WTC11 (cell line): ENCODE measurements at regions not wholly inside any gene's neighbourhood (a gene's known extent, or its start where the extent isn't known, plus 50 kb on each side); places are given as distances from the start of the nearest gene placed in this dataset.

Experiments used
- ATAC-seq: fragments of 200-7000 bp; cut with Tn5 transposase; 2 replicates; pipeline ENCODE4 v1.10.0; 2021; ENCODE audit warnings: mild to moderate bottlenecking, moderate library complexity
- CTCF ChIA-PET: fragments of 300-600 bp; sonication (Branson Sonifier 250); formaldehyde crosslinking; loops from one replicate; lab custom pipeline; 2021; ENCODE audit warnings: antibody characterized with exemption; lab: Charles Lee
- POLR2A ChIA-PET: fragments of 350-600 bp; sonication (Branson Sonifier 250); formaldehyde crosslinking; loops from one replicate; lab custom pipeline; 2021; ENCODE audit warnings: antibody characterized with exemption; lab: Charles Lee
- DNase-seq: peaks from one replicate; pipeline ENCODE4 v3.0.0; 2021; ENCODE audit warnings: low spot score
- H3K27ac Mint-ChIP-seq: 2 replicates; pipeline ENCODE4 v1.8.0; 2021; ENCODE audit warnings: mixed read lengths
- H3K27me3 Mint-ChIP-seq: 2 replicates; pipeline ENCODE4 v1.8.0; 2021; ENCODE audit warnings: low read depth, mild to moderate bottlenecking, moderate library complexity, mixed read lengths
- H3K36me3 Mint-ChIP-seq: 2 replicates; pipeline ENCODE4 v1.8.0; 2021; ENCODE audit warnings: mixed read lengths
- H3K4me1 Mint-ChIP-seq: 2 replicates; pipeline ENCODE4 v1.8.0; 2022; ENCODE audit warnings: mixed read lengths
- H3K4me3 Mint-ChIP-seq: 2 replicates; pipeline ENCODE4 v1.8.0; 2021; ENCODE audit warnings: mild to moderate bottlenecking, moderate library complexity, mixed read lengths
- H3K9me3 Mint-ChIP-seq: 2 replicates; pipeline ENCODE4 v1.8.0; 2021; ENCODE audit warnings: mixed read lengths
- ATF1 ChIP-seq: sonication (generic); formaldehyde crosslinking; IDR thresholded peaks from 2 replicates; pipeline ENCODE4 v1.8.1; 2023; ENCODE audit warnings: mild to moderate bottlenecking, moderate library complexity, missing genetic modification reagents
- ELF4 ChIP-seq: sonication (generic); formaldehyde crosslinking; IDR thresholded peaks from 2 replicates; pipeline ENCODE4 v1.8.1; 2022; ENCODE audit warnings: low read depth, mild to moderate bottlenecking, moderate library complexity, missing genetic modification reagents
- ETV6 ChIP-seq: sonication (generic); formaldehyde crosslinking; IDR thresholded peaks from 2 replicates; pipeline ENCODE4 v1.8.1; 2022; ENCODE audit warnings: mild to moderate bottlenecking, missing genetic modification reagents
- FOXK1 ChIP-seq: sonication (generic); formaldehyde crosslinking; IDR thresholded peaks from 2 replicates; pipeline ENCODE4 v1.8.0; 2022; ENCODE audit warnings: mild to moderate bottlenecking, moderate library complexity, missing genetic modification reagents
- JUN ChIP-seq: sonication (generic); formaldehyde crosslinking; IDR thresholded peaks from 2 replicates; pipeline ENCODE4 v1.8.0; 2023; ENCODE audit warnings: mild to moderate bottlenecking, missing genetic modification reagents
- NFATC4 ChIP-seq: fragments of 250-450 bp; sonication (Bioruptor Pico); IDR thresholded peaks from 2 replicates; pipeline ENCODE4 v1.9.0; 2021; ENCODE audit warnings: mild to moderate bottlenecking
- NR1H2 ChIP-seq: sonication (generic); formaldehyde crosslinking; IDR thresholded peaks from 2 replicates; pipeline ENCODE4 v1.9.0; 2021; ENCODE audit warnings: mild to moderate bottlenecking, moderate library complexity, missing genetic modification reagents
- PRRX2 ChIP-seq: fragments of 250-450 bp; sonication (Bioruptor Pico); IDR thresholded peaks from 2 replicates; pipeline ENCODE4 v1.8.0; 2021; ENCODE audit warnings: mild to moderate bottlenecking
- SMAD3 ChIP-seq: sonication (generic); formaldehyde crosslinking; IDR thresholded peaks from 2 replicates; pipeline ENCODE4 v1.8.0; 2022; ENCODE audit warnings: missing genetic modification reagents, mild to moderate bottlenecking, borderline replicate concordance
- ZBTB21 ChIP-seq: sonication (generic); formaldehyde crosslinking; IDR thresholded peaks from 2 replicates; pipeline ENCODE4 v1.8.1; 2023; ENCODE audit warnings: mild to moderate bottlenecking, missing genetic modification reagents, borderline replicate concordance
- ZNF138 ChIP-seq: sonication (generic); formaldehyde crosslinking; conservative IDR thresholded peaks from 2 replicates; pipeline ENCODE4 v1.8.1; 2022; ENCODE audit warnings: mild to moderate bottlenecking, moderate library complexity, missing genetic modification reagents
- ZNF219 ChIP-seq: sonication (generic); formaldehyde crosslinking; IDR thresholded peaks from 2 replicates; pipeline ENCODE4 v1.8.0; 2023; ENCODE audit warnings: missing genetic modification reagents, mild to moderate bottlenecking, borderline replicate concordance
- ZNF232 ChIP-seq: sonication (generic); formaldehyde crosslinking; IDR thresholded peaks from 2 replicates; pipeline ENCODE4 v1.8.0; 2022; ENCODE audit warnings: mild to moderate bottlenecking, missing genetic modification reagents
- ZNF263 ChIP-seq: sonication (generic); formaldehyde crosslinking; IDR thresholded peaks from 2 replicates; pipeline ENCODE4 v1.8.1; 2022; ENCODE audit warnings: low read depth, mild to moderate bottlenecking, moderate library complexity, missing genetic modification reagents
- TF ChIP-seq, protein P1 (sequence below): sonication (generic); formaldehyde crosslinking; IDR thresholded peaks from 2 replicates; pipeline ENCODE4 v1.8.0; 2022; ENCODE audit warnings: mild to moderate bottlenecking, missing genetic modification reagents
- TF ChIP-seq, protein P2 (sequence below): sonication (generic); formaldehyde crosslinking; IDR thresholded peaks from 2 replicates; pipeline ENCODE4 v1.8.1; 2023; ENCODE audit warnings: mild to moderate bottlenecking, missing genetic modification reagents
- TF ChIP-seq, protein P3 (sequence below): sonication (generic); formaldehyde crosslinking; IDR thresholded peaks from 2 replicates; pipeline ENCODE4 v1.8.0; 2022; ENCODE audit warnings: mild to moderate bottlenecking, missing genetic modification reagents
- TF ChIP-seq, protein P4 (sequence below): sonication (generic); formaldehyde crosslinking; IDR thresholded peaks from 2 replicates; pipeline ENCODE4 v1.8.1; 2022; ENCODE audit warnings: missing genetic modification reagents, borderline replicate concordance
- TF ChIP-seq, protein P5 (sequence below): sonication (generic); formaldehyde crosslinking; IDR thresholded peaks from 2 replicates; pipeline ENCODE4 v1.8.1; 2022; ENCODE audit warnings: mild to moderate bottlenecking, missing genetic modification reagents, moderate library complexity, borderline replicate concordance
- TF ChIP-seq, protein P6 (sequence below): sonication (generic); formaldehyde crosslinking; IDR thresholded peaks from 2 replicates; pipeline ENCODE4 v1.8.0; 2022; ENCODE audit warnings: mild to moderate bottlenecking, missing genetic modification reagents
- TF ChIP-seq, protein P7 (sequence below): fragments of 250-450 bp; sonication (Bioruptor Pico); conservative IDR thresholded peaks from 2 replicates; pipeline ENCODE4 v1.9.0; 2021; ENCODE audit warnings: mild to moderate bottlenecking

DNA sequence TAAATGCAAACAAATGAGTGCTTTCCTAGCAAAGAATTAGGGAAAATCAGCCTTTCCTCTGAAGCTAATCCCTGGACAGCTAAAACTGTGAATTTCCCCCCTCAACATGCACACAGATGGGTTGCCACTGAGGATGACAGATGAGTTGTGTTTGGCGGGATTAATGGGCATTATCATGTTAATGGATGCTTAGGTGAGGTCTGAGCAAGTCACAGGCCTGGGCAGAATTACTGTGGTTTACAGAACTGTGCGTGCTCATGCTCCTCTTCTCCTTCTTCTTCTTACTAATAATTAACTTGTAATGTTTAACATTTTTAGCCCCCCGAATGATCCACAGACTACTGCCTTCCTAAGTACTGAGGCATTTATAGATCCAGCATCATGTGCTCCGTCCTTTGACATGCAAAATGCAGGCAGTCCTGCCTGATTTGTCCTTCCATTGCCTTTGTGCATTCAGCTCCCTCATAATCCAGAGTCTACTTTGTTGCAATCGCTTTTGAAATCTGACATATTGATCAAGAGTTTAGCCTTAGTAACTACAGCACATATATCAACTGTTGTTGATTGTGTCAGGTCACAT lies 753.4 kb upstream of the MMS22L start (continued):
- TF ChIP-seq, protein P1, sequence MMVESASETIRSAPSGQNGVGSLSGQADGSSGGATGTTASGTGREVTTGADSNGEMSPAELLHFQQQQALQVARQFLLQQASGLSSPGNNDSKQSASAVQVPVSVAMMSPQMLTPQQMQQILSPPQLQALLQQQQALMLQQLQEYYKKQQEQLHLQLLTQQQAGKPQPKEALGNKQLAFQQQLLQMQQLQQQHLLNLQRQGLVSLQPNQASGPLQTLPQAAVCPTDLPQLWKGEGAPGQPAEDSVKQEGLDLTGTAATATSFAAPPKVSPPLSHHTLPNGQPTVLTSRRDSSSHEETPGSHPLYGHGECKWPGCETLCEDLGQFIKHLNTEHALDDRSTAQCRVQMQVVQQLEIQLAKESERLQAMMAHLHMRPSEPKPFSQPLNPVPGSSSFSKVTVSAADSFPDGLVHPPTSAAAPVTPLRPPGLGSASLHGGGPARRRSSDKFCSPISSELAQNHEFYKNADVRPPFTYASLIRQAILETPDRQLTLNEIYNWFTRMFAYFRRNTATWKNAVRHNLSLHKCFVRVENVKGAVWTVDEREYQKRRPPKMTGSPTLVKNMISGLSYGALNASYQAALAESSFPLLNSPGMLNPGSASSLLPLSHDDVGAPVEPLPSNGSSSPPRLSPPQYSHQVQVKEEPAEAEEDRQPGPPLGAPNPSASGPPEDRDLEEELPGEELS (CRISPR knock-in tag) = peak; percentile 70; the same call in 1 of the 2 replicates
- TF ChIP-seq FOXK1 (CRISPR knock-in tag) (peak; percentile 40; the same call in 1 of the 2 replicates), ETV6 (CRISPR knock-in tag) (peak; percentile 67), NR1H2 (CRISPR knock-in tag) (no peak)
- TF ChIP-seq, protein P2, sequence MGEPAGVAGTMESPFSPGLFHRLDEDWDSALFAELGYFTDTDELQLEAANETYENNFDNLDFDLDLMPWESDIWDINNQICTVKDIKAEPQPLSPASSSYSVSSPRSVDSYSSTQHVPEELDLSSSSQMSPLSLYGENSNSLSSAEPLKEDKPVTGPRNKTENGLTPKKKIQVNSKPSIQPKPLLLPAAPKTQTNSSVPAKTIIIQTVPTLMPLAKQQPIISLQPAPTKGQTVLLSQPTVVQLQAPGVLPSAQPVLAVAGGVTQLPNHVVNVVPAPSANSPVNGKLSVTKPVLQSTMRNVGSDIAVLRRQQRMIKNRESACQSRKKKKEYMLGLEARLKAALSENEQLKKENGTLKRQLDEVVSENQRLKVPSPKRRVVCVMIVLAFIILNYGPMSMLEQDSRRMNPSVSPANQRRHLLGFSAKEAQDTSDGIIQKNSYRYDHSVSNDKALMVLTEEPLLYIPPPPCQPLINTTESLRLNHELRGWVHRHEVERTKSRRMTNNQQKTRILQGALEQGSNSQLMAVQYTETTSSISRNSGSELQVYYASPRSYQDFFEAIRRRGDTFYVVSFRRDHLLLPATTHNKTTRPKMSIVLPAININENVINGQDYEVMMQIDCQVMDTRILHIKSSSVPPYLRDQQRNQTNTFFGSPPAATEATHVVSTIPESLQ (CRISPR knock-in tag) = no peak
- TF ChIP-seq, protein P3, sequence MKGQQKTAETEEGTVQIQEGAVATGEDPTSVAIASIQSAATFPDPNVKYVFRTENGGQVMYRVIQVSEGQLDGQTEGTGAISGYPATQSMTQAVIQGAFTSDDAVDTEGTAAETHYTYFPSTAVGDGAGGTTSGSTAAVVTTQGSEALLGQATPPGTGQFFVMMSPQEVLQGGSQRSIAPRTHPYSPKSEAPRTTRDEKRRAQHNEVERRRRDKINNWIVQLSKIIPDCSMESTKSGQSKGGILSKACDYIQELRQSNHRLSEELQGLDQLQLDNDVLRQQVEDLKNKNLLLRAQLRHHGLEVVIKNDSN (CRISPR knock-in tag) = peak; percentile 31; the same call in 1 of the 2 replicates

DNA sequence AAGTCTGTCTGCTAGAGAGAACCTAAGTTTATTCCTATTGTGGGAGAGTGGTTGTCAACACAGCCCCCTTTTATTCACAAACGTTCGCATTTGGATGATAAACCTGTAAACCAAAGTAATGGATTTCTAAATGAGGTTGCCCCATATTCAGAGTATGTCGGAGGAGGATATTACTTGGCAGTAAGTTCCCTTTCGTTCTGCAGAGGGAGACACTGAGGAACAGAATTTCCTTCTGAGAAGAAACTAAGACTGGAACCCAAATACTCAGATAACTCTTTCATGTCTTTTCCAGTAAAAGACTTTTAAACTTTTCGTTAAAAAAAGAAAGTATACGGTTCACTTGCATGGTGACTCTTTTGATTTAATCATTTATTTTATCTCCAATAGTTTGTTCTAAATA lies 754.6 kb upstream of the MMS22L start:
- no peaks in the 10 kb centered on the region for H3K9me3 Mint-ChIP-seq
- peaks cover 69% of the 10 kb centered on the region for H3K4me1 Mint-ChIP-seq
- TF ChIP-seq ZBTB21 (CRISPR knock-in tag) = no peak
- no peak for TF ChIP-seq NFATC4 (CRISPR knock-in tag)
- no peak for TF ChIP-seq ATF1 (CRISPR knock-in tag)
- no peak for TF ChIP-seq PRRX2 (CRISPR knock-in tag)
- TF ChIP-seq SMAD3 (CRISPR knock-in tag) = no peak
- no peak for TF ChIP-seq ZNF232 (CRISPR knock-in tag)
- TF ChIP-seq, protein P4, sequence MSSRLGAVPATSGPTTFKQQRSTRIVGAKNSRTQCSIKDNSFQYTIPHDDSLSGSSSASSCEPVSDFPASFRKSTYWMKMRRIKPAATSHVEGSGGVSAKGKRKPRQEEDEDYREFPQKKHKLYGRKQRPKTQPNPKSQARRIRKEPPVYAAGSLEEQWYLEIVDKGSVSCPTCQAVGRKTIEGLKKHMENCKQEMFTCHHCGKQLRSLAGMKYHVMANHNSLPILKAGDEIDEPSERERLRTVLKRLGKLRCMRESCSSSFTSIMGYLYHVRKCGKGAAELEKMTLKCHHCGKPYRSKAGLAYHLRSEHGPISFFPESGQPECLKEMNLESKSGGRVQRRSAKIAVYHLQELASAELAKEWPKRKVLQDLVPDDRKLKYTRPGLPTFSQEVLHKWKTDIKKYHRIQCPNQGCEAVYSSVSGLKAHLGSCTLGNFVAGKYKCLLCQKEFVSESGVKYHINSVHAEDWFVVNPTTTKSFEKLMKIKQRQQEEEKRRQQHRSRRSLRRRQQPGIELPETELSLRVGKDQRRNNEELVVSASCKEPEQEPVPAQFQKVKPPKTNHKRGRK (CRISPR knock-in tag) = no peak
- TF ChIP-seq ELF4 = no peak
- TF ChIP-seq, protein P1 (CRISPR knock-in tag) = no peak
- no peak for TF ChIP-seq ZNF219 (CRISPR knock-in tag)
- TF ChIP-seq, protein P5, sequence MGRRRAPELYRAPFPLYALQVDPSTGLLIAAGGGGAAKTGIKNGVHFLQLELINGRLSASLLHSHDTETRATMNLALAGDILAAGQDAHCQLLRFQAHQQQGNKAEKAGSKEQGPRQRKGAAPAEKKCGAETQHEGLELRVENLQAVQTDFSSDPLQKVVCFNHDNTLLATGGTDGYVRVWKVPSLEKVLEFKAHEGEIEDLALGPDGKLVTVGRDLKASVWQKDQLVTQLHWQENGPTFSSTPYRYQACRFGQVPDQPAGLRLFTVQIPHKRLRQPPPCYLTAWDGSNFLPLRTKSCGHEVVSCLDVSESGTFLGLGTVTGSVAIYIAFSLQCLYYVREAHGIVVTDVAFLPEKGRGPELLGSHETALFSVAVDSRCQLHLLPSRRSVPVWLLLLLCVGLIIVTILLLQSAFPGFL (CRISPR knock-in tag) = no peak
- TF ChIP-seq, protein P6, sequence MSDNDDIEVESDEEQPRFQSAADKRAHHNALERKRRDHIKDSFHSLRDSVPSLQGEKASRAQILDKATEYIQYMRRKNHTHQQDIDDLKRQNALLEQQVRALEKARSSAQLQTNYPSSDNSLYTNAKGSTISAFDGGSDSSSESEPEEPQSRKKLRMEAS = no peak
- TF ChIP-seq ZNF263 (CRISPR knock-in tag) = no peak
- TF ChIP-seq ZNF138 (CRISPR knock-in tag) = no peak
- TF ChIP-seq JUN (CRISPR knock-in tag) = no peak
- TF ChIP-seq, protein P7, sequence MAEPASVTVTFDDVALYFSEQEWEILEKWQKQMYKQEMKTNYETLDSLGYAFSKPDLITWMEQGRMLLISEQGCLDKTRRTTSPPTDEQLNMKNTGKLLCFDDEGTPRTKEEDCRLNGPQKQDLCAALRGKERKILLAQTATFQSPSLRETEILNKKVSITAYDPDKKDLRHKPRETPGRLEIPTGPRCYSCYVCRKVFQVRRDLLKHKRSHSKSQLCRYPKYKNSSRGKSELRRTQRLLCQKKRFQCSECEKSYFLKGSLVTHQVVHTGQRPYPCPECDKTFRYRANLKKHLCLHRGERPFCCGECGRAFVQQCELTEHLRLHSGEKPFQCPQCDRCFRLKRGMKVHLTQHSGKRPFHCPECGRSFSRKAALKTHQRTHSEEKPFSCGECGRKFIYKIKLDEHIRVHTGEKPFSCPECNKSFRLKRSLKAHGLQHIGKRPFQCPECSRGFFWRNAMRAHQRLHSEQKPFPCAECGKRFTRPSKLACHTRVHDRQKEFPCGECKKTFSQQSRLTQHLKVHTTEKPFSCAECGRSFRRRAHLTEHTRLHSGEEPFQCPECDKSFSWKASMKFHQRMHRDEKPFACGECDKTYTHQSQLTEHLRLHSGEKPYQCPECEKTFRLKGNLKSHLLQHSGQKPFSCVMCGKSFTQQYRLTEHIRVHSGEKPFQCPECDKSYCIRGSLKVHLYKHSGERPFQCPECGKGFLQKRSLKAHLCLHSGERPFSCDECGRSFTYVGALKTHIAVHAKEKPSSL = no peak
- DNase-seq = no peak
- POLR2A ChIA-PET = no interaction called here
- CTCF ChIA-PET = no interaction called here
- peak overlapping the region; percentile 47; the same call in 1 of the 2 replicates for H3K4me3 Mint-ChIP-seq
- H3K27ac Mint-ChIP-seq = peak overlapping the region; percentile 93
- H3K27me3 Mint-ChIP-seq = no peaks in the 10 kb centered on the region
- H3K36me3 Mint-ChIP-seq = no peaks in the 10 kb centered on the region; the same call in 1 of the 2 replicates
- ATAC-seq = no peak
